GM23338 (cell line): ENCODE measurements at regions not wholly inside any gene's neighbourhood (a gene's known extent, or its start where the extent isn't known, plus 50 kb on each side); places are given as distances from the start of the nearest gene placed in this dataset.

Experiments
- ATAC-seq: fragments of 200-7000 bp; cut with Tn5 transposase; 3 replicates; pipeline ENCODE4 v1.9.1; 2020
- DNase-seq: peaks from one replicate; pipeline ENCODE4 v3.0.0-alpha.2; 2015; ENCODE audit warnings: low spot score
- H2AFZ ChIP-seq: fragments of 200-600 bp; sonication (generic); 2 replicates; pipeline ENCODE4 v1.8.0; 2016; ENCODE audit warnings: antibody characterized with exemption, mild to moderate bottlenecking, moderate library complexity
- H3F3A ChIP-seq: fragments of 200-600 bp; sonication (generic); replicated peaks from 2 replicates; pipeline ENCODE4 v1.8.0; 2017; ENCODE audit warnings: antibody characterized with exemption, mixed run types, low read depth
- H3K27ac ChIP-seq: fragments of 200-600 bp; sonication (generic); 2 replicates; pipeline ENCODE4 v1.6.1; 2016; ENCODE audit warnings: low read depth
- H3K27me3 ChIP-seq: fragments of 200-600 bp; sonication (generic); 2 replicates; pipeline ENCODE4 v1.8.0; 2016; ENCODE audit warnings: mild to moderate bottlenecking, mixed run types, moderate library complexity; ENCODE audit not compliant: insufficient read depth
- H3K36me3 ChIP-seq: fragments of 200-600 bp; sonication (generic); 2 replicates; pipeline ENCODE4 v1.8.0; 2016; ENCODE audit warnings: mild to moderate bottlenecking; ENCODE audit not compliant: insufficient read depth
- H3K4me1 ChIP-seq: fragments of 200-600 bp; sonication (generic); 2 replicates; pipeline ENCODE4 v1.8.0; 2016; ENCODE audit warnings: mild to moderate bottlenecking, moderate library complexity; ENCODE audit not compliant: insufficient read depth
- H3K4me2 ChIP-seq: fragments of 200-600 bp; sonication (generic); 2 replicates; pipeline ENCODE4 v1.7.1; 2017; ENCODE audit warnings: mixed run types
- H3K4me3 ChIP-seq: fragments of 200-600 bp; sonication (generic); 2 replicates; pipeline ENCODE4 v1.6.1; 2016; ENCODE audit warnings: mixed run types
- H3K79me2 ChIP-seq: fragments of 200-600 bp; sonication (generic); replicated peaks from 2 replicates; pipeline ENCODE4 v1.8.0; 2017; ENCODE audit warnings: mild to moderate bottlenecking; ENCODE audit not compliant: insufficient read depth
- H3K9me2 ChIP-seq: fragments of 200-600 bp; sonication (generic); 2 replicates; pipeline ENCODE4 v1.8.0; 2017; ENCODE audit not compliant: insufficient read depth
- H4K20me1 ChIP-seq: fragments of 200-600 bp; sonication (generic); replicated peaks from 2 replicates; pipeline ENCODE4 v1.8.0; 2017; ENCODE audit warnings: mild to moderate bottlenecking; ENCODE audit not compliant: insufficient read depth
- H3K27ac Mint-ChIP-seq: 2 replicates; pipeline ENCODE4 v1.8.0; 2020; ENCODE audit warnings: inconsistent platforms, mild to moderate bottlenecking, moderate library complexity, mixed read lengths
- H3K27me3 Mint-ChIP-seq: 3 replicates; pipeline ENCODE4 v1.8.0; 2022; ENCODE audit warnings: low read depth, mild to moderate bottlenecking, moderate library complexity, mixed read lengths, inconsistent platforms; ENCODE audit not compliant: insufficient read depth, poor library complexity
- H3K36me3 Mint-ChIP-seq: 3 replicates; pipeline ENCODE4 v1.8.0; 2021; ENCODE audit warnings: low read depth, mild to moderate bottlenecking, inconsistent platforms, moderate library complexity, mixed read lengths
- H3K4me1 Mint-ChIP-seq: 3 replicates; pipeline ENCODE4 v1.8.0; 2020; ENCODE audit warnings: mild to moderate bottlenecking, inconsistent platforms, mixed read lengths
- H3K4me3 Mint-ChIP-seq: 3 replicates; pipeline ENCODE4 v1.8.0; 2021; ENCODE audit warnings: moderate library complexity, mild to moderate bottlenecking, inconsistent platforms, mixed read lengths
- H3K9me3 Mint-ChIP-seq: 3 replicates; pipeline ENCODE4 v1.8.0; 2020; ENCODE audit warnings: moderate library complexity, mild to moderate bottlenecking, inconsistent platforms, mixed read lengths
- STAT1 ChIP-seq: IDR thresholded peaks from one replicate; pipeline ENCODE4 v1.6.1; 2016; ENCODE audit warnings: antibody characterized with exemption; ENCODE audit not compliant: unreplicated experiment
- ZNF331 ChIP-seq: fragments of 250-450 bp; sonication (Bioruptor Pico); IDR thresholded peaks from 2 replicates; pipeline ENCODE4 v1.5.0; 2020; ENCODE audit warnings: low read depth, mild to moderate bottlenecking, moderate library complexity
- TF ChIP-seq, protein P1 (sequence below), 2 experiments: fragments of 200-600 bp in 1 of 2; sonication (generic) in 1 of 2; conservative IDR thresholded peaks; 2 replicates each; pipeline versions ENCODE4 v1.5.1 to v1.6.1; 2016 to 2017; ENCODE audit warnings: antibody characterized with exemption in 2 of 2, low read depth in 2 of 2, mild to moderate bottlenecking in 2 of 2, moderate library complexity in 1 of 2
- TF ChIP-seq, protein P2 (sequence below): IDR thresholded peaks from one replicate; pipeline ENCODE4 v1.6.1; 2018; ENCODE audit warnings: antibody characterized with exemption; ENCODE audit not compliant: unreplicated experiment
- TF ChIP-seq, protein P3 (sequence below): fragments of 250-450 bp; sonication (Bioruptor Pico); IDR thresholded peaks from 2 replicates; pipeline ENCODE4 v1.5.0; 2020; ENCODE audit warnings: mild to moderate bottlenecking, moderate library complexity

DNA sequence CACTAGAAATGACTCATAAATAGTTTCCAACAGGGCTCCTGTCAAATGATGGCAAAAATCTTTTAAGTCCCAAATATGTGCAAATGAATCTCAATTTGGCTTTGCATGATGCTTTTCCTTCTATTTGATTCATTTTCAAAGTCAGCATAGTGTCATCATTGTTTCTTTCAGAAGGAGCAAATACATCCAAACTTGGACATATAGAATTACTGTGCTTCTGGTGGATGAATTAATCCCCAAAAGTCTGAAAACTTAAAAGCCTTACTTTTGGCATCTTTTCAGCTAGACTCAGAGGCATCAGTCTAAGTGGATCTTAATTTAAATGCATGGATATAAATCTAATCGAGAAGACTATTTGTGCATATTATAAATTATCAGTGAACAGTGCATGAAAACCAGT is 578.1 kb upstream of the FZD8 start:
- Mint-ChIP-seq H3K27ac (no peak overlapping the region), H3K4me3 (no peak overlapping the region), H3K36me3 (no peaks in the 10 kb centered on the region), H3K27me3 (no peaks in the 10 kb centered on the region), H3K4me1 (no peaks in the 10 kb centered on the region), H3K9me3 (no peaks in the 10 kb centered on the region)
- Histone ChIP-seq H3K4me1 (no peaks in the 10 kb centered on the region), H3K4me3 (no peak overlapping the region), H3K27me3 (no peaks in the 10 kb centered on the region), H3F3A (no peaks in the 10 kb centered on the region), H3K4me2 (no peak overlapping the region), H4K20me1 (no peaks in the 10 kb centered on the region), H3K9me2 (peaks cover 4% of the 10 kb centered on the region; the same call in 1 of the 2 replicates), H3K79me2 (no peaks in the 10 kb centered on the region), H3K27ac (no peak overlapping the region), H3K36me3 (no peaks in the 10 kb centered on the region), H2AFZ (no peak overlapping the region)
- TF ChIP-seq, protein P1, sequence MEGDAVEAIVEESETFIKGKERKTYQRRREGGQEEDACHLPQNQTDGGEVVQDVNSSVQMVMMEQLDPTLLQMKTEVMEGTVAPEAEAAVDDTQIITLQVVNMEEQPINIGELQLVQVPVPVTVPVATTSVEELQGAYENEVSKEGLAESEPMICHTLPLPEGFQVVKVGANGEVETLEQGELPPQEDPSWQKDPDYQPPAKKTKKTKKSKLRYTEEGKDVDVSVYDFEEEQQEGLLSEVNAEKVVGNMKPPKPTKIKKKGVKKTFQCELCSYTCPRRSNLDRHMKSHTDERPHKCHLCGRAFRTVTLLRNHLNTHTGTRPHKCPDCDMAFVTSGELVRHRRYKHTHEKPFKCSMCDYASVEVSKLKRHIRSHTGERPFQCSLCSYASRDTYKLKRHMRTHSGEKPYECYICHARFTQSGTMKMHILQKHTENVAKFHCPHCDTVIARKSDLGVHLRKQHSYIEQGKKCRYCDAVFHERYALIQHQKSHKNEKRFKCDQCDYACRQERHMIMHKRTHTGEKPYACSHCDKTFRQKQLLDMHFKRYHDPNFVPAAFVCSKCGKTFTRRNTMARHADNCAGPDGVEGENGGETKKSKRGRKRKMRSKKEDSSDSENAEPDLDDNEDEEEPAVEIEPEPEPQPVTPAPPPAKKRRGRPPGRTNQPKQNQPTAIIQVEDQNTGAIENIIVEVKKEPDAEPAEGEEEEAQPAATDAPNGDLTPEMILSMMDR (conservative IDR thresholded peaks at IDR 0.05; ENCODE audit: low read depth in 2 of 2) = no peak
- TF ChIP-seq STAT1 (no peak), ZNF331 (no peak)
- TF ChIP-seq, protein P2, sequence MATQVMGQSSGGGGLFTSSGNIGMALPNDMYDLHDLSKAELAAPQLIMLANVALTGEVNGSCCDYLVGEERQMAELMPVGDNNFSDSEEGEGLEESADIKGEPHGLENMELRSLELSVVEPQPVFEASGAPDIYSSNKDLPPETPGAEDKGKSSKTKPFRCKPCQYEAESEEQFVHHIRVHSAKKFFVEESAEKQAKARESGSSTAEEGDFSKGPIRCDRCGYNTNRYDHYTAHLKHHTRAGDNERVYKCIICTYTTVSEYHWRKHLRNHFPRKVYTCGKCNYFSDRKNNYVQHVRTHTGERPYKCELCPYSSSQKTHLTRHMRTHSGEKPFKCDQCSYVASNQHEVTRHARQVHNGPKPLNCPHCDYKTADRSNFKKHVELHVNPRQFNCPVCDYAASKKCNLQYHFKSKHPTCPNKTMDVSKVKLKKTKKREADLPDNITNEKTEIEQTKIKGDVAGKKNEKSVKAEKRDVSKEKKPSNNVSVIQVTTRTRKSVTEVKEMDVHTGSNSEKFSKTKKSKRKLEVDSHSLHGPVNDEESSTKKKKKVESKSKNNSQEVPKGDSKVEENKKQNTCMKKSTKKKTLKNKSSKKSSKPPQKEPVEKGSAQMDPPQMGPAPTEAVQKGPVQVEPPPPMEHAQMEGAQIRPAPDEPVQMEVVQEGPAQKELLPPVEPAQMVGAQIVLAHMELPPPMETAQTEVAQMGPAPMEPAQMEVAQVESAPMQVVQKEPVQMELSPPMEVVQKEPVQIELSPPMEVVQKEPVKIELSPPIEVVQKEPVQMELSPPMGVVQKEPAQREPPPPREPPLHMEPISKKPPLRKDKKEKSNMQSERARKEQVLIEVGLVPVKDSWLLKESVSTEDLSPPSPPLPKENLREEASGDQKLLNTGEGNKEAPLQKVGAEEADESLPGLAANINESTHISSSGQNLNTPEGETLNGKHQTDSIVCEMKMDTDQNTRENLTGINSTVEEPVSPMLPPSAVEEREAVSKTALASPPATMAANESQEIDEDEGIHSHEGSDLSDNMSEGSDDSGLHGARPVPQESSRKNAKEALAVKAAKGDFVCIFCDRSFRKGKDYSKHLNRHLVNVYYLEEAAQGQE = no peak
- TF ChIP-seq, protein P3, sequence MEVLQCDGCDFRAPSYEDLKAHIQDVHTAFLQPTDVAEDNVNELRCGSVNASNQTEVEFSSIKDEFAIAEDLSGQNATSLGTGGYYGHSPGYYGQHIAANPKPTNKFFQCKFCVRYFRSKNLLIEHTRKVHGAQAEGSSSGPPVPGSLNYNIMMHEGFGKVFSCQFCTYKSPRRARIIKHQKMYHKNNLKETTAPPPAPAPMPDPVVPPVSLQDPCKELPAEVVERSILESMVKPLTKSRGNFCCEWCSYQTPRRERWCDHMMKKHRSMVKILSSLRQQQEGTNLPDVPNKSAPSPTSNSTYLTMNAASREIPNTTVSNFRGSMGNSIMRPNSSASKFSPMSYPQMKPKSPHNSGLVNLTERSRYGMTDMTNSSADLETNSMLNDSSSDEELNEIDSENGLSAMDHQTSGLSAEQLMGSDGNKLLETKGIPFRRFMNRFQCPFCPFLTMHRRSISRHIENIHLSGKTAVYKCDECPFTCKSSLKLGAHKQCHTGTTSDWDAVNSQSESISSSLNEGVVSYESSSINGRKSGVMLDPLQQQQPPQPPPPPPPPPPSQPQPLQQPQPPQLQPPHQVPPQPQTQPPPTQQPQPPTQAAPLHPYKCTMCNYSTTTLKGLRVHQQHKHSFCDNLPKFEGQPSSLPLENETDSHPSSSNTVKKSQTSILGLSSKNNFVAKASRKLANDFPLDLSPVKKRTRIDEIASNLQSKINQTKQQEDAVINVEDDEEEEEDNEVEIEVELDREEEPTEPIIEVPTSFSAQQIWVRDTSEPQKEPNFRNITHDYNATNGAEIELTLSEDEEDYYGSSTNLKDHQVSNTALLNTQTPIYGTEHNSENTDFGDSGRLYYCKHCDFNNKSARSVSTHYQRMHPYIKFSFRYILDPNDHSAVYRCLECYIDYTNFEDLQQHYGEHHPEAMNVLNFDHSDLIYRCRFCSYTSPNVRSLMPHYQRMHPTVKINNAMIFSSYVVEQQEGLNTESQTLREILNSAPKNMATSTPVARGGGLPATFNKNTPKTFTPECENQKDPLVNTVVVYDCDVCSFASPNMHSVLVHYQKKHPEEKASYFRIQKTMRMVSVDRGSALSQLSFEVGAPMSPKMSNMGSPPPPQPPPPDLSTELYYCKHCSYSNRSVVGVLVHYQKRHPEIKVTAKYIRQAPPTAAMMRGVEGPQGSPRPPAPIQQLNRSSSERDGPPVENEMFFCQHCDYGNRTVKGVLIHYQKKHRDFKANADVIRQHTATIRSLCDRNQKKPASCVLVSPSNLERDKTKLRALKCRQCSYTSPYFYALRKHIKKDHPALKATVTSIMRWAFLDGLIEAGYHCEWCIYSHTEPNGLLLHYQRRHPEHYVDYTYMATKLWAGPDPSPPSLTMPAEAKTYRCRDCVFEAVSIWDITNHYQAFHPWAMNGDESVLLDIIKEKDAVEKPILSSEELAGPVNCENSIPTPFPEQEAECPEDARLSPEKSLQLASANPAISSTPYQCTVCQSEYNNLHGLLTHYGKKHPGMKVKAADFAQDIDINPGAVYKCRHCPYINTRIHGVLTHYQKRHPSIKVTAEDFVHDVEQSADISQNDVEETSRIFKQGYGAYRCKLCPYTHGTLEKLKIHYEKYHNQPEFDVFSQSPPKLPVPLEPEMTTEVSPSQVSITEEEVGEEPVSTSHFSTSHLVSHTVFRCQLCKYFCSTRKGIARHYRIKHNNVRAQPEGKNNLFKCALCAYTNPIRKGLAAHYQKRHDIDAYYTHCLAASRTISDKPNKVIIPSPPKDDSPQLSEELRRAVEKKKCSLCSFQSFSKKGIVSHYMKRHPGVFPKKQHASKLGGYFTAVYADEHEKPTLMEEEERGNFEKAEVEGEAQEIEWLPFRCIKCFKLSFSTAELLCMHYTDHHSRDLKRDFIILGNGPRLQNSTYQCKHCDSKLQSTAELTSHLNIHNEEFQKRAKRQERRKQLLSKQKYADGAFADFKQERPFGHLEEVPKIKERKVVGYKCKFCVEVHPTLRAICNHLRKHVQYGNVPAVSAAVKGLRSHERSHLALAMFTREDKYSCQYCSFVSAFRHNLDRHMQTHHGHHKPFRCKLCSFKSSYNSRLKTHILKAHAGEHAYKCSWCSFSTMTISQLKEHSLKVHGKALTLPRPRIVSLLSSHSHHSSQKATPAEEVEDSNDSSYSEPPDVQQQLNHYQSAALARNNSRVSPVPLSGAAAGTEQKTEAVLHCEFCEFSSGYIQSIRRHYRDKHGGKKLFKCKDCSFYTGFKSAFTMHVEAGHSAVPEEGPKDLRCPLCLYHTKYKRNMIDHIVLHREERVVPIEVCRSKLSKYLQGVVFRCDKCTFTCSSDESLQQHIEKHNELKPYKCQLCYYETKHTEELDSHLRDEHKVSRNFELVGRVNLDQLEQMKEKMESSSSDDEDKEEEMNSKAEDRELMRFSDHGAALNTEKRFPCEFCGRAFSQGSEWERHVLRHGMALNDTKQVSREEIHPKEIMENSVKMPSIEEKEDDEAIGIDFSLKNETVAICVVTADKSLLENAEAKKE (CRISPR knock-in tag) = no peak
- DNase-seq (no peak), ATAC-seq (no peak)
